NT2/D1 (cell line): ENCODE measurements at regions not wholly inside any gene's neighbourhood (a gene's known extent, or its start where the extent isn't known, plus 50 kb on each side); places are given as distances from the start of the nearest gene placed in this dataset.

Experiments used
- SUZ12 ChIP-seq: IDR thresholded peaks from 2 replicates; pipeline ENCODE4 v1.6.1; 2011; ENCODE audit not compliant: insufficient read length, insufficient read depth; ENCODE audit errors: extremely low read depth
- ZNF274 ChIP-seq: IDR thresholded peaks from 2 replicates; pipeline ENCODE4 v1.6.1; 2011; ENCODE audit warnings: mild to moderate bottlenecking, low read depth, low read length

DNA sequence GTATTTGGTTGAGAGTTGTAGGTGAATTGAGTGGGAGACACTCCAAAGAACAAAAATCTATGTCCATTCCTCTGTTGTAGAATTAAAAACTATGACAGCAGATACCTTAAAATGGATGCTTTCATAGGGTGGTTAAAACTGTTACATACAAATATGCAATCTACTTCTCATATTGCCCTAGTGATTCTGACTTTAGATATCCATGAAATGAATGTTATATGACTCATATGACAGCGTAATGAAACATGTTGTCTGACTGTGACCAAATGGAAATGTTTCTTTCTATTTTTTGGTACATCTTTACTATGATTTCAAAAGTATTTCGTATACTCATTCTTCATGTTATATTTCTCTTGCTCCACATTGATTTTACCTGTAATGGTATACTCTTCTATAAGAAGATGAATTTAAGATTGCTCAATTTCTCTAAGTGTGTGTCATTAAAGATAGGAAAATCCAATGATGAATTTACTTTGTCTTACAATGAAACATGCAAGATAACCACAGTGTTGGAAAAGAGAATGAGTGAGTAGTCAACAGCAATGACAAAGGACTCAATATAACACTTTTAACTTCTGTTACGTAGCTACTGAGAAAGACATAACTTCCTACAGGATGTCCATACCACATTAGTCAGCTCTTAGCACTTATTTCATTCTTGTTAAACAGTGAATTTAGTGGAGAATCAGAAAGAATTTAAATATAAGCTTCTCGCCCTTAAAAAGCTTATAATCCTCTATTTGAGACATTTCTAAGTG, 79.3 kb upstream of the LSAMP start:
- TF ChIP-seq SUZ12 (no peak), ZNF274 (no peak)
